HEK293 (cell line): ENCODE measurements at regions not wholly inside any gene's neighbourhood (a gene's known extent, or its start where the extent isn't known, plus 50 kb on each side); places are given as distances from the start of the nearest gene placed in this dataset.
A peak's percentile ranks its signal among the peaks of the same experiment; 100 is the strongest.

ENCODE experiments used
- CTCF ChIA-PET: fragments of 350-600 bp; formaldehyde crosslinking; extraction: SDS; loops from one replicate; lab custom pipeline; 2021; ENCODE audit warnings: antibody characterized with exemption; lab: Yijun Ruan, JAX
- POLR2A ChIA-PET: fragments of 300-600 bp; formaldehyde crosslinking; extraction: SDS; loops from one replicate; lab custom pipeline; 2020; ENCODE audit warnings: antibody characterized with exemption, inconsistent platforms; lab: Yijun Ruan, JAX
- H3K27ac ChIP-seq: fragments of 200-500 bp; sonication (Bioruptor generic); 2 replicates; pipeline ENCODE4 v1.5.1; 2014; ENCODE audit warnings: low read depth, low read length, control low read depth, inconsistent platforms; ENCODE audit errors: extremely low read depth
- H3K36me3 ChIP-seq, 2 experiments: fragments of 200-500 bp in 1 of 2; sonication (Bioruptor generic) in 1 of 2; 1 replicate in 1 of 2; 2 replicates in 1 of 2; pipeline ENCODE4 v1.5.1; 2014 to 2017; ENCODE audit warnings: inconsistent platforms in 2 of 2, low read length in 2 of 2; ENCODE audit not compliant: control insufficient read depth in 2 of 2, insufficient read depth in 1 of 2
- H3K4me1 ChIP-seq: fragments of 200-500 bp; sonication (Bioruptor generic); 2 replicates; pipeline ENCODE4 v1.5.1; 2014; ENCODE audit warnings: mild to moderate bottlenecking, low read length, inconsistent platforms; ENCODE audit not compliant: control insufficient read depth, insufficient read depth
- H3K4me3 ChIP-seq: 2 replicates; pipeline ENCODE4 v1.5.1; 2011; ENCODE audit warnings: low read depth, mild to moderate bottlenecking, control low read depth, low read length, moderate library complexity
- H3K9me3 ChIP-seq: fragments of 200-500 bp; sonication (Bioruptor generic); 2 replicates; pipeline ENCODE4 v1.5.1; 2014; ENCODE audit warnings: low read depth, low read length, inconsistent platforms; ENCODE audit not compliant: control insufficient read depth, insufficient read depth
- AEBP2 ChIP-seq: fragments of 450-650 bp; formaldehyde crosslinking; IDR thresholded peaks from 2 replicates; pipeline ENCODE4 v1.5.1; 2016; ENCODE audit warnings: missing biosample characterization, missing genetic modification characterization, borderline replicate concordance
- EGR2 ChIP-seq: fragments of 450-650 bp; formaldehyde crosslinking; IDR thresholded peaks from 2 replicates; pipeline ENCODE4 v1.5.1; 2016; ENCODE audit warnings: low read depth, missing biosample characterization, missing genetic modification characterization
- GLIS1 ChIP-seq: fragments of 450-650 bp; formaldehyde crosslinking; IDR thresholded peaks from 2 replicates; pipeline ENCODE4 v1.5.1; 2016; ENCODE audit warnings: missing biosample characterization, missing genetic modification characterization
- KLF10 ChIP-seq: fragments of 450-650 bp; IDR thresholded peaks from 2 replicates; pipeline ENCODE4 v1.5.1; 2018; ENCODE audit warnings: missing biosample characterization, mild to moderate bottlenecking, missing genetic modification characterization
- RBAK ChIP-seq: fragments of 450-650 bp; formaldehyde crosslinking; IDR thresholded peaks from 2 replicates; pipeline ENCODE4 v1.5.1; 2016; ENCODE audit warnings: missing biosample characterization, missing genetic modification characterization
- SCRT2 ChIP-seq: fragments of 450-650 bp; formaldehyde crosslinking; IDR thresholded peaks from 2 replicates; pipeline ENCODE4 v1.5.1; 2016; ENCODE audit warnings: missing biosample characterization, missing genetic modification characterization
- SETDB1 ChIP-seq: IDR thresholded peaks from one replicate; pipeline ENCODE4 v1.6.1; 2017; ENCODE audit warnings: mild to moderate bottlenecking, low read length, moderate library complexity, mixed read lengths; ENCODE audit not compliant: insufficient read length
- SP2 ChIP-seq: fragments of 450-650 bp; formaldehyde crosslinking; IDR thresholded peaks from 2 replicates; pipeline ENCODE4 v1.5.1; 2016; ENCODE audit warnings: missing biosample characterization, missing genetic modification characterization
- ZBTB48 ChIP-seq: fragments of 450-650 bp; formaldehyde crosslinking; IDR thresholded peaks from 2 replicates; pipeline ENCODE4 v1.5.1; 2016; ENCODE audit warnings: missing biosample characterization, missing genetic modification characterization
- ZNF112 ChIP-seq: fragments of 450-650 bp; formaldehyde crosslinking; IDR thresholded peaks from 2 replicates; pipeline ENCODE4 v1.5.0; 2017; ENCODE audit warnings: missing biosample characterization, missing genetic modification characterization
- ZNF121 ChIP-seq: fragments of 450-650 bp; formaldehyde crosslinking; IDR thresholded peaks from 2 replicates; pipeline ENCODE4 v1.5.1; 2016; ENCODE audit warnings: missing biosample characterization, missing genetic modification characterization
- ZNF2 ChIP-seq: fragments of 450-650 bp; formaldehyde crosslinking; IDR thresholded peaks from 2 replicates; pipeline ENCODE4 v1.5.1; 2016; ENCODE audit warnings: missing biosample characterization, missing genetic modification characterization
- ZNF280C ChIP-seq: fragments of 450-650 bp; formaldehyde crosslinking; IDR thresholded peaks from 2 replicates; pipeline ENCODE4 v1.5.1; 2016; ENCODE audit warnings: missing biosample characterization, missing genetic modification characterization
- ZNF335 ChIP-seq: fragments of 450-650 bp; formaldehyde crosslinking; conservative IDR thresholded peaks from 2 replicates; pipeline ENCODE4 v1.5.1; 2016; ENCODE audit warnings: missing biosample characterization, missing genetic modification characterization
- ZNF394 ChIP-seq: fragments of 450-650 bp; formaldehyde crosslinking; IDR thresholded peaks from 2 replicates; pipeline ENCODE4 v1.5.1; 2016; ENCODE audit warnings: missing biosample characterization, missing genetic modification characterization, mild to moderate bottlenecking, moderate library complexity, borderline replicate concordance
- ZNF433 ChIP-seq: fragments of 450-650 bp; formaldehyde crosslinking; IDR thresholded peaks from 2 replicates; pipeline ENCODE4 v1.5.1; 2016; ENCODE audit warnings: missing biosample characterization, missing genetic modification characterization, low read depth
- ZNF473 ChIP-seq: fragments of 450-650 bp; formaldehyde crosslinking; IDR thresholded peaks from 2 replicates; pipeline ENCODE4 v1.5.1; 2017; ENCODE audit warnings: missing biosample characterization, missing genetic modification characterization
- ZNF514 ChIP-seq: fragments of 450-650 bp; formaldehyde crosslinking; IDR thresholded peaks from 2 replicates; pipeline ENCODE4 v1.5.1; 2016; ENCODE audit warnings: missing biosample characterization, missing genetic modification characterization
- ZNF610 ChIP-seq: fragments of 450-650 bp; formaldehyde crosslinking; IDR thresholded peaks from 2 replicates; pipeline ENCODE4 v1.5.1; 2016; ENCODE audit warnings: missing biosample characterization, missing genetic modification characterization, borderline replicate concordance
- ZNF670 ChIP-seq: fragments of 450-650 bp; formaldehyde crosslinking; IDR thresholded peaks from 2 replicates; pipeline ENCODE4 v1.5.1; 2016; ENCODE audit warnings: missing biosample characterization, missing genetic modification characterization, low read depth
- ZSCAN18 ChIP-seq: fragments of 450-650 bp; formaldehyde crosslinking; IDR thresholded peaks from 2 replicates; pipeline ENCODE4 v1.5.1; 2016; ENCODE audit warnings: missing biosample characterization, missing genetic modification characterization
- ZXDB ChIP-seq: fragments of 450-650 bp; formaldehyde crosslinking; IDR thresholded peaks from 2 replicates; pipeline ENCODE4 v1.5.1; 2016; ENCODE audit warnings: missing biosample characterization, missing genetic modification characterization
- TF ChIP-seq, protein P1 (sequence below): fragments of 450-650 bp; formaldehyde crosslinking; IDR thresholded peaks from 2 replicates; pipeline ENCODE4 v1.5.1; 2016; ENCODE audit warnings: missing biosample characterization, missing genetic modification characterization
- TF ChIP-seq, protein P2 (sequence below): fragments of 450-650 bp; formaldehyde crosslinking; IDR thresholded peaks from 2 replicates; pipeline ENCODE4 v1.5.1; 2017; ENCODE audit warnings: missing biosample characterization, missing genetic modification characterization
- TF ChIP-seq, protein P3 (sequence below): fragments of 450-650 bp; formaldehyde crosslinking; IDR thresholded peaks from 2 replicates; pipeline ENCODE4 v1.5.1; 2017; ENCODE audit warnings: missing biosample characterization, missing genetic modification characterization

DNA sequence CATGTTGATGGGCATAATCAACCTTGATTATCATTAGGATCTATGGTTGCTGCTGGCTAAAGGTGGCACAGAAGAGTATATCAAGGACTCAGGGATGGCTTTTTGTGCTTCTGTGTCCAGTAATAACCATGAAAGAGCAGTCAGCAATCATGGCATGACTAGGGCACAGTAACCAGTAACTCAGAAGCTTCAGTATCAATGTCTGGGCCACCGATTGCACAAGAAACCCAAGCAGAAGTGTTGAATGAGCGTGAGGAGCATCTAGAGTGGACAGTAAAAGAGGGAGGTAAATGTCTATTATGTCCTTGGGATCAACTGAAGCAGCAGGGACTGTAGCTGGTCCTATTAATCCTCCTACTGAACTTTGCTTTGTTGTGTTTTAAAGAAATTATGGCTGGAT, 81.5 kb upstream of the F13A1 start (continued):
- TF ChIP-seq RBAK (no peak), ZXDB (tag by site-specific recombination) (no peak), ZNF112 (tag by site-specific recombination) (no peak), ZNF335 (no peak)

DNA sequence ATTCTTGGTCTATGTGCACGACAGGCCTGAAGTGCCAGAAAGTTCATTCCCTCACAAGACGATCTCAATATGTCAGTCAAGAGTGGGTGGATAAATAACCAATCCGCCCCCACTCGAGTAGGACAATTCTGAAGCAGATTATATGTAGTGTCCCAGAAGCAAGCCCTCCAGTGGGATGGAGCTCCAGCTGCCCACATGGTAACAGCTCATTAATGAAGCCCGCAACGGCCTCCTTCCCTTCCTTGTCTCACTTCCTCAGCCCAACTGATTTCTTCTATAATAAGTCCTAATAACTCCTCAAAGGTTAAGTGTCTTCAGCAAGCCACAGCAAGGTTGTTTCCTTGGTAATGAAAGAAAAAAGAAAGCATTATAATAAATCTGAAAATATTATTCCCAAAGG, 82.1 kb upstream of the F13A1 start:
- CTCF ChIA-PET = interaction anchor here (0.6 to 0.7 kb wide), 2 partner anchors 10 to 27 kb away, joined by 3 to 4 read pairs; no protein-coding TSS in a partner anchor
- H3K27ac ChIP-seq = no peak overlapping the region
- POLR2A ChIA-PET = no interaction called here

DNA sequence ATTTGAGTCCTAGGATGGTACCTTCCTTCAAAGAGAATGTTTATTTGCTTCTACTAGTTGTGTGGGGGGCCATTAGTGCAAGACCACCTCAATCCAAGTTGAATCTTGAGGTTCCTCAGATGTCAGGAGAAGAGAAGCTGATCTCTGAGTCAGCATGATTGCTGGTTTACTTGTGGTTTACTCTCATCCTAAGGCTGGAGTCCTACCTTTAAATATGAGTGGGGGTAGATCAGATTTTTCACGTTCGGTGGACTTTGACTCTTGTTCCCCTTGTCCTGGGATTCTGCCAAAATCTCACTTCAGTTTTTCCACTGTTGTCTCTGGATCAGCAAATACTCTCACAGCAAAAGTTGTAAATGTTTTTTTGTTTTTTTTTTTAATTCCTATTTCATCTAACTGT, 84.6 kb upstream of the F13A1 start:
- Histone ChIP-seq H3K4me1 (no peaks in the 10 kb centered on the region), H3K4me3 (no peak overlapping the region), H3K36me3 (no peaks in the 10 kb centered on the region), H3K27ac (no peak overlapping the region), H3K9me3 (no peaks in the 10 kb centered on the region)
- ChIA-PET CTCF (no interaction called here), POLR2A (no interaction called here)
- TF ChIP-seq ZNF610 (no peak), ZNF121 (tag by site-specific recombination) (no peak), AEBP2 (tag by site-specific recombination) (no peak), ZNF670 (tag by site-specific recombination) (no peak), ZNF473 (tag by site-specific recombination) (no peak), ZSCAN18 (tag by site-specific recombination) (no peak), ZNF514 (tag by site-specific recombination) (no peak), ZNF335 (no peak), ZBTB48 (no peak), SP2 (tag by site-specific recombination) (no peak), SETDB1 (no peak), ZNF280C (tag by site-specific recombination) (no peak), KLF10 (tag by site-specific recombination) (no peak), GLIS1 (no peak), ZNF433 (tag by site-specific recombination) (no peak), SCRT2 (tag by site-specific recombination) (no peak), ZNF394 (tag by site-specific recombination) (no peak)
- TF ChIP-seq, protein P1, sequence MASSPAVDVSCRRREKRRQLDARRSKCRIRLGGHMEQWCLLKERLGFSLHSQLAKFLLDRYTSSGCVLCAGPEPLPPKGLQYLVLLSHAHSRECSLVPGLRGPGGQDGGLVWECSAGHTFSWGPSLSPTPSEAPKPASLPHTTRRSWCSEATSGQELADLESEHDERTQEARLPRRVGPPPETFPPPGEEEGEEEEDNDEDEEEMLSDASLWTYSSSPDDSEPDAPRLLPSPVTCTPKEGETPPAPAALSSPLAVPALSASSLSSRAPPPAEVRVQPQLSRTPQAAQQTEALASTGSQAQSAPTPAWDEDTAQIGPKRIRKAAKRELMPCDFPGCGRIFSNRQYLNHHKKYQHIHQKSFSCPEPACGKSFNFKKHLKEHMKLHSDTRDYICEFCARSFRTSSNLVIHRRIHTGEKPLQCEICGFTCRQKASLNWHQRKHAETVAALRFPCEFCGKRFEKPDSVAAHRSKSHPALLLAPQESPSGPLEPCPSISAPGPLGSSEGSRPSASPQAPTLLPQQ = no peak
- TF ChIP-seq, protein P2, sequence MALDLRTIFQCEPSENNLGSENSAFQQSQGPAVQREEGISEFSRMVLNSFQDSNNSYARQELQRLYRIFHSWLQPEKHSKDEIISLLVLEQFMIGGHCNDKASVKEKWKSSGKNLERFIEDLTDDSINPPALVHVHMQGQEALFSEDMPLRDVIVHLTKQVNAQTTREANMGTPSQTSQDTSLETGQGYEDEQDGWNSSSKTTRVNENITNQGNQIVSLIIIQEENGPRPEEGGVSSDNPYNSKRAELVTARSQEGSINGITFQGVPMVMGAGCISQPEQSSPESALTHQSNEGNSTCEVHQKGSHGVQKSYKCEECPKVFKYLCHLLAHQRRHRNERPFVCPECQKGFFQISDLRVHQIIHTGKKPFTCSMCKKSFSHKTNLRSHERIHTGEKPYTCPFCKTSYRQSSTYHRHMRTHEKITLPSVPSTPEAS (tag by site-specific recombination) = no peak
- TF ChIP-seq, protein P3, sequence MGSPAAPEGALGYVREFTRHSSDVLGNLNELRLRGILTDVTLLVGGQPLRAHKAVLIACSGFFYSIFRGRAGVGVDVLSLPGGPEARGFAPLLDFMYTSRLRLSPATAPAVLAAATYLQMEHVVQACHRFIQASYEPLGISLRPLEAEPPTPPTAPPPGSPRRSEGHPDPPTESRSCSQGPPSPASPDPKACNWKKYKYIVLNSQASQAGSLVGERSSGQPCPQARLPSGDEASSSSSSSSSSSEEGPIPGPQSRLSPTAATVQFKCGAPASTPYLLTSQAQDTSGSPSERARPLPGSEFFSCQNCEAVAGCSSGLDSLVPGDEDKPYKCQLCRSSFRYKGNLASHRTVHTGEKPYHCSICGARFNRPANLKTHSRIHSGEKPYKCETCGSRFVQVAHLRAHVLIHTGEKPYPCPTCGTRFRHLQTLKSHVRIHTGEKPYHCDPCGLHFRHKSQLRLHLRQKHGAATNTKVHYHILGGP (tag by site-specific recombination) = no peak

More for the DNA sequence above, 82.1 kb upstream of the F13A1 start:
- TF ChIP-seq ZNF2 (tag by site-specific recombination) (no peak), EGR2 (0 out of 2 replicates have a peak, but pooled peaks have one; percentile 25)
- Histone ChIP-seq H3K9me3 (no peaks in the 10 kb centered on the region), H3K4me1 (no peaks in the 10 kb centered on the region), H3K4me3 (no peak overlapping the region), H3K36me3 (no peaks in the 10 kb centered on the region)
